ENCODE measurements at regions not wholly inside any gene's neighbourhood (a gene's known extent, or its start where the extent isn't known, plus 50 kb on each side); places are given as distances from the start of the nearest gene placed in this dataset.

GRCh38 chr6:149223120-149223903 lies 94.2 kb upstream of the TAB2 start:
- TF ChIP-seq POLR2AphosphoS5 (IDR thresholded peaks at IDR 0.05) (no peak), POLR2A (IDR thresholded peaks at IDR 0.05) (no peak), CTCF (IDR thresholded peaks at IDR 0.05) (no peak)
